ENCODE measurements at regions not wholly inside any gene's neighbourhood (a gene's known extent, or its start where the extent isn't known, plus 50 kb on each side); places are given as distances from the start of the nearest gene placed in this dataset.

- Histone ChIP-seq H3K27ac (no peak overlapping the region), H3K4me3 (no peak overlapping the region), H3K27me3 (no peaks in the 10 kb centered on the region), H3K9me3 (no peaks in the 10 kb centered on the region), H3K36me3 (no peaks in the 10 kb centered on the region), H3K4me1 (no peaks in the 10 kb centered on the region)
- 63% methylated on average over 3 of the region's 3 CpGs; no CpG with 5 or more reads in 1 of the 2 donors for WGBS, 2 donors
- FAIRE-seq: no peak
- no peak for DNase-seq
- TF ChIP-seq CTCF (IDR thresholded peaks at IDR 0.05): no peak
- intact Hi-C loops (cut with DNase I): no loop called here
- no peak for ATAC-seq
Measured at GRCh38 chrY:19180824-19181223, 407.3 kb upstream of the HSFY2 start.

- no peak for DNase-seq
- no peak for ATAC-seq
Measured at GRCh38 chrY:19168202-19168565, 394.6 kb upstream of the HSFY2 start.

GRCh38 chrY:19167319-19168201 is 394.0 kb upstream of the HSFY2 start:
- no peak for ATAC-seq
- Histone ChIP-seq H3K27ac (no peak overlapping the region), H3K4me1 (no peaks in the 10 kb centered on the region), H3K4me3 (no peak overlapping the region), H3K36me3 (no peaks in the 10 kb centered on the region), H3K9me3 (no peaks in the 10 kb centered on the region), H3K27me3 (no peaks in the 10 kb centered on the region)
- DNase-seq: no peak
- intact Hi-C loops (cut with DNase I): no loop called here
- WGBS, 2 donors: 56% methylated on average over 13 of the region's 13 CpGs; no CpG with 5 or more reads in 1 of the 2 donors
- no peak for FAIRE-seq
- TF ChIP-seq CTCF (IDR thresholded peaks at IDR 0.05): no peak

More at GRCh38 chrY:19168202-19168565, 394.6 kb upstream of the HSFY2 start:
- H3K9me3 ChIP-seq: no peaks in the 10 kb centered on the region
- no peak overlapping the region for H3K27ac ChIP-seq
- no peak for TF ChIP-seq CTCF (IDR thresholded peaks at IDR 0.05)
- no peak for FAIRE-seq
- no peak overlapping the region for H3K4me3 ChIP-seq
- no peaks in the 10 kb centered on the region for H3K4me1 ChIP-seq
- H3K36me3 ChIP-seq: no peaks in the 10 kb centered on the region
- intact Hi-C loops (cut with DNase I): no loop called here
- WGBS, 2 donors: 66% methylated on average over 5 of the region's 5 CpGs; no CpG with 5 or more reads in 1 of the 2 donors
- no peaks in the 10 kb centered on the region for H3K27me3 ChIP-seq

- no peak for ATAC-seq
- H3K4me1 ChIP-seq: no peaks in the 10 kb centered on the region
- no peak overlapping the region for H3K4me3 ChIP-seq
- 48% methylated on average over 4 of the region's 4 CpGs; no CpG with 5 or more reads in 1 of the 2 donors for WGBS, 2 donors
- DNase-seq: no peak
- H3K36me3 ChIP-seq: no peaks in the 10 kb centered on the region
- H3K9me3 ChIP-seq: no peaks in the 10 kb centered on the region
- no peak for FAIRE-seq
- TF ChIP-seq CTCF (IDR thresholded peaks at IDR 0.05): no peak
- no peaks in the 10 kb centered on the region for H3K27me3 ChIP-seq
- intact Hi-C loops (cut with DNase I): no loop called here
- H3K27ac ChIP-seq: no peak overlapping the region
Measured at GRCh38 chrY:19148783-19149182, 375.2 kb upstream of the HSFY2 start.

- Histone ChIP-seq H3K4me3 (no peak overlapping the region), H3K27me3 (no peaks in the 10 kb centered on the region), H3K9me3 (no peaks in the 10 kb centered on the region), H3K27ac (no peak overlapping the region), H3K4me1 (no peaks in the 10 kb centered on the region), H3K36me3 (no peaks in the 10 kb centered on the region)
- no peak for FAIRE-seq
- 0% methylated on average over 1 of the region's 1 CpG; no CpG with 5 or more reads in 1 of the 2 donors for WGBS, 2 donors
- no peak for DNase-seq
- no peak for ATAC-seq
- TF ChIP-seq CTCF (IDR thresholded peaks at IDR 0.05): no peak
- intact Hi-C loops (cut with DNase I): no loop called here
Measured at GRCh38 chrY:19146296-19146695, 372.8 kb upstream of the HSFY2 start.

Data from pancreas (tissue), 10 donors.